GM10248 (cell line): ENCODE measurements at regions not wholly inside any gene's neighbourhood (a gene's known extent, or its start where the extent isn't known, plus 50 kb on each side); places are given as distances from the start of the nearest gene placed in this dataset.
"Not testable (repeated sequence)": the region's sequence is repeated elsewhere in the genome, so short reads cannot be mapped to it uniquely, and the experiment has no call there.

Experiments used
- CTCF ChIA-PET: fragments of 300-600 bp; sonication (Branson Sonifier 250); formaldehyde crosslinking; extraction: SDS; loops from one replicate; lab custom pipeline; 2021; ENCODE audit warnings: antibody characterized with exemption; lab: Yijun Ruan, JAX
- POLR2A ChIA-PET: fragments of 350-650 bp; sonication (Branson Sonifier 250); formaldehyde crosslinking; extraction: SDS; loops from one replicate; lab custom pipeline; 2020; ENCODE audit warnings: antibody characterized with exemption; lab: Yijun Ruan, JAX
- DNase-seq: peaks from one replicate; pipeline ENCODE4 v3.0.0; 2012; ENCODE audit errors: extremely low spot score
- TF ChIP-seq, protein P1 (sequence below): IDR thresholded peaks from 2 replicates; pipeline ENCODE4 v1.5.1; 2012; ENCODE audit warnings: mild to moderate bottlenecking, low read depth; ENCODE audit errors: extremely low read depth, missing control alignments, control extremely low read depth

DNA sequence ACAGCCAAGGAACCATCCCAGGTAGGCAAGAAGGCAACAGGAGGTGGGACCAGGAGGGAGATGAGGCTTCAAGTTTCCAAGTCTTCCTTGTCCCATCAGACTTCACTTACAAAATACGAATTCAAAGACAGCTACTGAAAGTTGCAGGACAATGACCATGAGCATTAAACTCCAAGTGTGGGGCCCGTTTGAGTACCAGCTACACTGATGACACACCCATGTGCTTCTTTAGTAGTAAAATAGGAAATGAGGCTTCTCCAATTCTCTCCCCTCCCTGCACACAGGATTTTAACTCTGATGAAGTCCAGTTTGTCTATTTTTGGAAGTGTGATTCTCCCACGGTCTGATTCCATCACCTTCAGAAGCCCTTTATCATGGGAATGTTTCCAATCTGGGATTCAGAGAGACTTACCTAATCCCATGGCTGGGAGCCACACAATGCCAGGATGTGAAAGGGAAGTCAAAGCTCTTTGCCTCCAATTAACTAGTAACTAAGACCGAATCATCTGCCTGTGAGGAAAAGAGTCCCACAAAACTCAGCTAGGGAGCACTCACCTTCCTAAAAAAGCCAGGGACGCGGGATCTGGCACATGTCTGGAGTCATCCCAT lies 222.8 kb upstream of the MSX2 start:
- POLR2A ChIA-PET: no interaction called here
- CTCF ChIA-PET: no interaction called here
- TF ChIP-seq, protein P1, sequence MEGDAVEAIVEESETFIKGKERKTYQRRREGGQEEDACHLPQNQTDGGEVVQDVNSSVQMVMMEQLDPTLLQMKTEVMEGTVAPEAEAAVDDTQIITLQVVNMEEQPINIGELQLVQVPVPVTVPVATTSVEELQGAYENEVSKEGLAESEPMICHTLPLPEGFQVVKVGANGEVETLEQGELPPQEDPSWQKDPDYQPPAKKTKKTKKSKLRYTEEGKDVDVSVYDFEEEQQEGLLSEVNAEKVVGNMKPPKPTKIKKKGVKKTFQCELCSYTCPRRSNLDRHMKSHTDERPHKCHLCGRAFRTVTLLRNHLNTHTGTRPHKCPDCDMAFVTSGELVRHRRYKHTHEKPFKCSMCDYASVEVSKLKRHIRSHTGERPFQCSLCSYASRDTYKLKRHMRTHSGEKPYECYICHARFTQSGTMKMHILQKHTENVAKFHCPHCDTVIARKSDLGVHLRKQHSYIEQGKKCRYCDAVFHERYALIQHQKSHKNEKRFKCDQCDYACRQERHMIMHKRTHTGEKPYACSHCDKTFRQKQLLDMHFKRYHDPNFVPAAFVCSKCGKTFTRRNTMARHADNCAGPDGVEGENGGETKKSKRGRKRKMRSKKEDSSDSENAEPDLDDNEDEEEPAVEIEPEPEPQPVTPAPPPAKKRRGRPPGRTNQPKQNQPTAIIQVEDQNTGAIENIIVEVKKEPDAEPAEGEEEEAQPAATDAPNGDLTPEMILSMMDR: no peak
- DNase-seq: no peak

- ChIA-PET CTCF (no interaction called here), POLR2A (no interaction called here)
- DNase-seq: no peak
- TF ChIP-seq, protein P1: no peak
Observed at GRCh38 chr5:174503086-174503460, 221.3 kb upstream of the MSX2 start.

- TF ChIP-seq, protein P1: no peak
- no peak for DNase-seq
- ChIA-PET POLR2A (no interaction called here), CTCF (no interaction called here)
Observed at GRCh38 chr5:174503461-174504265, 220.7 kb upstream of the MSX2 start.

GRCh38 chr5:174504266-174504726 lies 220.1 kb upstream of the MSX2 start:
- CTCF ChIA-PET: no interaction called here
- POLR2A ChIA-PET: no interaction called here
- no peak for DNase-seq
- TF ChIP-seq, protein P1: no peak

DNA sequence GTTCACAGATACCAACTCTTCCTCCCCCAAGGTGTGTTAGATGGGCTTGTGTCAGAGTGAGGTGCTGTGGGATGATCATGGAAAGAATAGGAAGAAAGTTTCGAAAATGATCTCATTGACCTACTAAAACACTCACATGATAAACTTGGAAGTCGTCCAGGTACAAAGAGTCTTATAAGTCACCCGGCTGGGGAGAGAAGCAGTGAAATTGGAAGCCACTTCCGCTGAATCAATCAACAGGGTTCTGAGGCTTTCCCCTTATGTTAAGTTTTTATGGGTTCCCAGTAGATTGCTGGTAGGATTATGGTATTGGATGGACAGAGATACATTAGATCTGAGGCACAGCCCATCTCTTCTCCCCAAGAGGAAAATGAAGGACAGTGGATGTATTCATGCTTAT lies 218.8 kb upstream of the MSX2 start:
- no peak for DNase-seq
- ChIA-PET CTCF (no interaction called here), POLR2A (no interaction called here)
- TF ChIP-seq, protein P1: no peak

DNA sequence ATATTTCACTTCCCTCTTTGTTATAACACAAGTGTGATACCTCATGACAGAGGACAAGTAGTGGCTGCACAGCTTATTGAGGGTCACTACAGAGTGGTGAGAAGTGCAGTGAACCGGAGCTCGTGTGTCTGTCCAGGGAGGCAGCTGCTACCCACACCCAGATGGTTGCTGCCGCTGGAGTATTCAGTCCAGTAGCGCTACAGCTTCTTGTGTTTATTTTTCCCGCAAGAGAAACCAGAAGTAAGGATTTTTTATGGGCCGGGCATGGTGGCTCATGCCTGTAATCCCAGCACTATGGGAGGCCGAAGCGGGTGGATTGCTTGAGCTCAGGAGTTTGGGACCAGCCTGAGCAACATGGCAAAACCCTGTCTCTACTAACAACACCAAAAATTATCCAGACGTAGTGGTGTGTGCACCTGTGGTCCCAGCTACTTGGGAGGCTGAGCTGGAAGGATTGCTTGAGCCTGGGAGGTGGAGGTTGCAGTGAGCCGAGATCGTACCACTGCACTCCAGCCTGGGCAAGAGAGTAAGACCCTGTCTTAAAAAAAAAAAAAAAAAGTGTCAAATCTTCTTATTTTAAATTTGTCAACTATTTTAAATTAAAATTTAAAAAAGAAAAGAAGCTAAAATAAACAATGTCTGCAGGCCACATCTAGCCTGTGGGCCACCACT lies 213.5 kb upstream of the MSX2 start:
- CTCF ChIA-PET, DNase-seq, POLR2A ChIA-PET: not testable (repeated sequence)
